HG03460 (cell line): ENCODE measurements at regions not wholly inside any gene's neighbourhood (a gene's known extent, or its start where the extent isn't known, plus 50 kb on each side); places are given as distances from the start of the nearest gene placed in this dataset.

Source experiments
- ATAC-seq: cut with Tn5 transposase; IDR thresholded peaks from one replicate; pipeline ENCODE4 v1.9.1; 2021; ENCODE audit not compliant: unreplicated experiment

DNA sequence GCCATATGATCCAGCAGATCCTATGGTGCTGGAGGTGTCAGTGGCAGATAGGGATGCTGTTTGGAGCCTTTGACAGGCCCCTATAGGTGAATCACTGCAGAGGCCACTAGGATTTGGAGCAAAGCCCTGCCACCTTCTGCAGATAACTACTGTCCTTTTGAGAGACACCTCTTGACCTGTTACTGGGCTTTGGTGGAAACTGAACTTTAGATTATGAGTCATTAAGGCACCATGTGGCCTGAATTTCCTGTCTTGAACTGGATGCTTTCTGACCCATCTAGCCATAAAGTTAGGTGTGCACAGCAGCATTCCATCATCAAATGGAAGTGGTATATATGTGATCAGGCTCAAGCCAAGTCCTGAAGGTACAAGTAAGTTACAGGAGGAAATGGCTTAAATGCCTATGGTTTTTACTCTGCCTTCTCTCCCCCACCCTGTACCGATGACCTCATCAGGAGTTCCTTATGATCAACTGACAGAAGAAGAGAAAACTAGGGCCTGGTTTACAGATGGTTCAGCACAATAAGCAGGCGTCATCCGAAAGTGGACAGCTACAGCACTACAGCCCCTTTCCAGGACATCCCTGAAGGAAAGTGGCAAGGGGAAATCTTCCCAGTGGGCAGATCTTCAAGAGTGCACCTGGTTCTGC, 565.6 kb upstream of the AGTR1 start:
- ATAC-seq: no peak

DNA sequence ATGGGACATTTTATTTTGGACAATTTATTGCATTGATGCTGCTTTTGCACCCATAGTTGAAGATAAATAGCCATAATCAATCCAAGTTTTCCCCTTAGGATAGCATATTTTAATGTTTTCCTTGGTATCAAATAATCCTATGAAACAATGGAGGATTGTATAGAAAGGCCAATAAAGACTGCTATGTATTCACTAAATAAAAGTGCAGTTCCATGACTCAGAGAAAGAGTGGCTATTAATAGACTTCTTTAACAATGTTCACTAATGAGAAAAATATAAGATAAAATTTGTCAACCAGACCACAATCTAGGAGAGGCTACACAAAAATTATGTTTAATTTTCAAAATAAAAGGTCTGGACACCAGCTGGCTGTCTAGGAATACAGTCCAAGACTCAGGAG, 560.9 kb upstream of the AGTR1 start:
- ATAC-seq: no peak

DNA sequence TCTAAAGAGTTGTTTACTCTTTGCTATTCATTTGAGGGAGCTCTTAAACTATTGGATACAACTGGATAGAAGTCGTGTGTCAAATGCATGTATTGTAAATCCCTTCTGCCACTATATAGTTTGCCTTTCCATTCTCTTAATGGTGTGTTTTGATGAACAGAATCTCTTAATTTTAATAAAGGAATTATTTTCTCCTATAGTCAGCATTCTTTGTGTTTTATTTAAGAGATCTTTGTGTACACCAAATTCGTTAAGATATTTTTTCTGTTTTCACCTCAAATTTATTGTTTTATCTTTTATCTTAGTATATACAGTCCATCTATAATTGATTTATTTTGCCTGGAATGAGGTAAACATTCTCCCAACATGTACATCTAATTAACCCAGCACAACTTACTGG, 551.5 kb upstream of the AGTR1 start:
- ATAC-seq: no peak

DNA sequence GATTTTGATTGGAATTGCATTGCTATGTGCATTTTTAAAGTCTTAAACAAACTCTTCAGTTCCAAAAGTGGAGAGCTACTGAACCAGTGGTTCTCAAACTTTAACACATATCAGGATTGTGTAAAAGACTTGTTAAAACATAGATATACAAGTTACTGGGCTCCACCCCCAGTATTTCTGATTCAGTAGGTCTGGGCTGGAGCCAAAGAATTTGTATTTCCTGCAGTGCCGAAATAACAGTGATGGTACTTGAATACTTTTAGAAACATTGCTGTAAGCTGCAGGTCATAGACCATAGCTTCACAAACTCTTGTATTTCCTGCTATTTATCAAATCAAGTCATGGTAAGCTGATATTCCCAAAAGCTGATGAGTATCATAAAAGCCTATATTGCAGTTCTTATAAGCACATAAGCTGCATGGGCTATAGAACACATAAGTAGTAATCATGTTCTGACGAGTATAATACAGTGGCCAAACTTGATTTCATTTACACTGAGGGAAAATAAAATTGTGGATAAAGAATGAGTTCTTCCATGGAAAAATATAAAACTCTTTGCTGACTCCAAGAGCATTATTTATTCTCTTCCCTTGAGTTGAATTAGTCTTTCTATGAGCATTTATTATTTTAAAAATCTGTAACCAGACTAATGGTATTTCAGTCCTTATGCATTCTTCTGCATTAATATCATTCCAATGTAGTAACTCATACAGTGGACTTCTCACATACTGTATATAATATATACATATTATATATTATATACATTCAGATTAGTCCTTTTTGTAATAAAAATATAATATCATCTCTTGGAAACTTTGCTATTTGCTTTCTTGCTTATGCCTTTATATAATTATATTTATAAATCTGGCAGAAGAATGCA, 550.5 kb upstream of the AGTR1 start:
- no peak for ATAC-seq

DNA sequence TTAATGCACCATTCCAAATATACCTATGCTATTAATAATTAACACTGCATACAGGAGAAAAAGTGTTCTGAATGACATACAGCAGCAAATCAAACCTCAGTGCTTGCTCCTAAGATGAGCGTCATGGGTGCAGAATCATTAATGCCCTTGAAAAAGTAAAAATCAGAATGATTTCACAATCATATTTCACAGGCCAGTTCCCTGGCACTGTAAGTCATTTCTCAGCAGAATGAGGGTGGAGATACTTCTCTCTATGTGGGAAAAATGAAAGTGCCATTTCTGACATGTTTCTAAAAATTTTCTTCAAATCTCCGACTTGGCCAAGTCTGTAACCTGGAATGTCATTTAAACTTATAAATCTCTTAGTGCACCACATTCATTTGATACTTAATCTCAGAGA, 549.8 kb upstream of the AGTR1 start:
- ATAC-seq: no peak

DNA sequence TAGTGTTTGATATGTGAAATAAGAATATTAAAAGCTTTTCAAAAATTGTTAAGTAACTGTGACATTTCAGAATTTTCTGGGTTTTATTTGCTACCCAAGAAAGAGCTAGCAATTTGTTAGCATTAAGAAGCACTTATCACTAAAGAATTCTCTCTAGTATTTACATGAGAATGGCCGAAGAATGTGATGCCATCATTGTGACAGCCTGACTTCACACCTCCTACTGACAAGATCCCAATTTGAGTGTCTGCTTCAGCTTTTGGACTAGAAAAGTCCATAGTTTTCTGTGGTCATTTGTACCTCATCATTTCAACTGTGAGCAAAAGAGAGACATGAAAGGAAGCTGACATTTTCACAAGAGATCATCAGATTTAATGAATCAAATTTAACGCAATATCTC, 548.1 kb upstream of the AGTR1 start:
- ATAC-seq: no peak

DNA sequence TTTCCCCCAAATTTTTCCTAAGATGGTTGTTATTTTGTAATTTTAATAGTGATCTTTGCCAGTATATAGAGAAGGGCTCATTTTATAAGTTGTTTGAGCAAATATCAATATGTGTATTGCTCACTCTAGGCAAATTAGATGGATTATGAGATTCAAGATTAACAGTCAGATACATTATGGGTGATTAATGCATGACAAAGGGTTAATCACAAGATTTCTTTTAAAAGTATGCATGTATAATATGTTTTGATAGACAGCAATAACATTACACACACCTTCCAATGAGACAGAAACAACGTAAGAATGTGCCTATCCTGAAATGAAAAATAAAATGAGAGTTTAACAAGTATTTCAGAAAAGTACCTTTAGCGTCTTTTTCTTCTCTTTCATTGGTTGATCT, 547.6 kb upstream of the AGTR1 start:
- no peak for ATAC-seq

DNA sequence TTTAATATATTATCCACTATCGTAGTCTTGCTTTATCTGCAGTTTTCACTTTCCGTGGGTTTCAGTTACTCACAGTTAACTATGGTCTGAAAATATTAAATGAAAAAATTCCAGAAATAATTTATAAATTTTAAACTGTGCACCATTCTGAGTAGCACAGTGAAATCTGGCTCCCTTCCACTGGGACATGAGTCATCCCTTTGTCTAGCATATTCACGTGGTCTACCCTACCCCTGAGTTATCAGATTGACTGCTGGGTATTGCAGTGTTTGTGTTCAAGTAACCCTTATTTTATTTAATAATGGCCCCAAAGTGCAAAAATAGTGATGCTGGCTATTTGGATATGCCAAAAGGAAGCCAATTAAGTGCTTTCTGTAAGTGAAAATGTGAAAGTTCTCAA, 539.5 kb upstream of the AGTR1 start:
- no peak for ATAC-seq

DNA sequence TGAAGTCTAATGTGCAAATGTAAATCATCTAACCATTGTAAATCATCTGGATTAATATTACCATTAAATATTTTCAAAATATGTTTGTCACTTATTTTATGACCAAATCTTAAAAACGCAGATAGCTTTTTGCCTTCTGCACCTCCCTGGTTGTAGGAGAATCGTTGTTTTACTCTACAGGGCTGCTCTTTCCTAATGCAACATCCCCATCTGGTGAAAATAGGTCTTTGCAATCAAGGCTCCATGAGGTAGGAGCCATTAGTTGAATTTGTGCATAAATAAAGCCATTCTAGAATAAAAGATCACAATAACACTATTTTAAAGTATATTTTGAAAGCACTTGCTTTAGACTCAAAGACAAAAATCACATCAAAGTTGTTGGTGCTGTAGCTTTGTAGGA, 535.6 kb upstream of the AGTR1 start:
- ATAC-seq: no peak

DNA sequence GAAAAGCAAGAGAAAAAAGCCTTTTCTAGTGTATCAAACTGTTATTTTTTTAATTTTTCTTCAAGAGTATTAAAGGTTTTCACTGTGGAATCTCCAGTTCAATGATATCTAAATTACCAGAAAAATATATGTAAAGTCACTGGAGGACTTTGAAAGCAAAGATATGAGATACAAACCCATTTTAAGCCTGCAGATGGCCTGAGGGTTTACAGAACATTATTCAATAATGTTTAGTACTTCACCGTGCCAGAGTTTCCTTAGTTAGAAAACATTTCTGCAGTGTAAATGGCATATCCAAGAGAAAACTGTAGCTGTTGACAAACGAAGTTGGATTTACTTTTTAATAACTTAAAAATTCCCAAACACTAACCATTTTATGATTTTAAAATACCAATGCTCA, 529.4 kb upstream of the AGTR1 start:
- ATAC-seq: no peak

DNA sequence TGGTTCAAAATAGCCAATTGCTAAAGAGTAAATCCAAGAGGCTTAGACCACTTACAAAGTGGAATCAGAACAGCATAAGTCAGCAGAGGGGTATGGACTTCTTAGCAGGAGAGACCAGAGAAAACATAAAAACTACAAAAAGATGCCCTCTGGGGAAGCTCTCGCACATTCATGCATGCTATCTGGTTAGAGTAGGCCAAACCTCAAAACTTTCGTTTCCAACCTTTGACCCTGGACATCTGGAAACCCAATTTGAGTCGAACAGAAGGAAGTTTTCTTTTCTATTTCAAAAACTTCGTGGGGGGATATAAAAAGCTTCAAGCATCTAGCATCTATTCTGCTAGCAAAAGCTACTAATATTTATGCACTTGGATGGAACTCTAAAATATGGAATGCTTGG, 523.9 kb upstream of the AGTR1 start:
- no peak for ATAC-seq

DNA sequence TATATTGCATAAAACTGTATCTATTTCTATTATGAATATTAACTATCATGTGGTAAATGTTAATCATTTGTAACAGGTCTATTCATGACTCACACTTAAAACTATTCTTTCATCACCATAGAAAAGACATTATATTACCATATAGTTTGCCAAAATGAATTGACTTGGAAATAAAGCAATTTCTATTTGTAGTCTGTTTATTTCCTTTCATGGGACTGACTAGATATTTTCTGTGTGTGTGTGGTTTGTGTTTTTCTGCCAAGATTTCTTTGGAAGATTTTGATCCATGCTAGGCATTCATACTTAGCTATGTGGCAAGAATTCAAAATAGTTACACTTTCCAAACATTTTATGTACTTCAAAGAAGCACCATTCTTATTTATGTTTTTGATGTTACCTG, 522.5 kb upstream of the AGTR1 start:
- no peak for ATAC-seq

DNA sequence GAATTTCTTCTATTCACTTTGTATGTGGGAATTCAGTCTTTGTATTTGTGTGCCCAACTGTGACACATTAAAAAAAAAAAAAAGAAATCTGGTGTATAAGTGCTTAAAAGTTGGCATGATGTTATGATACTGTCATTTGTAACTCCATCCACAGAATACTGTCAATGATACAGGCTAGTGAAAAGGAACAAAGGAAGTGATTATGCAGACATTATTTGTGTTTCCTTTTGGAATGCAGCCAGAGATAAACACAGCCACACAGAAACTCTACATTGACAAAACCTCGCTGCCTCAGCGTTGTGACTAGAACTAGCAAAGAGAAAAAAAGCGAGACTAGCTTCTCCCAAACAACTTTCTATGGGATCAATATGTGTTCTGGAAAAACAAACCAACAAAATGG, 519.2 kb upstream of the AGTR1 start:
- ATAC-seq: no peak

DNA sequence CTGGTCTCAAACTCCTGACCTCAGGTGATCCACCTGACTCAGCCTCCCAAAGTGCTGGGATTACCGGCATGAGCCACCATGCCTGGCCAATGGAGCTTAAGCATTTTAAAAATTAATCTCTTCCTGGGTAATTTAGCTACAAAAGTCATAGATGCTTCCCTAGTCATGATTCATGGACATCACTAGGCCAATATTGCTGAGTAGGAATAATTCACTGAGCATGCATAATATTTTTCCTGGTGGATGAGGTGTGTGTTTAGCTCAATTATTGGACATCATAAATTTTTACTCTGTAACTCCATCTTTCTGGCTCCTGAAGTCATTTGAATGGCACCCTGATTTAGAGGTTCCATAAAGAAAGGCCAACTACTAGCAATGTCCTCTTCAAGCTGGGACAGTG, 512.9 kb upstream of the AGTR1 start:
- no peak for ATAC-seq

DNA sequence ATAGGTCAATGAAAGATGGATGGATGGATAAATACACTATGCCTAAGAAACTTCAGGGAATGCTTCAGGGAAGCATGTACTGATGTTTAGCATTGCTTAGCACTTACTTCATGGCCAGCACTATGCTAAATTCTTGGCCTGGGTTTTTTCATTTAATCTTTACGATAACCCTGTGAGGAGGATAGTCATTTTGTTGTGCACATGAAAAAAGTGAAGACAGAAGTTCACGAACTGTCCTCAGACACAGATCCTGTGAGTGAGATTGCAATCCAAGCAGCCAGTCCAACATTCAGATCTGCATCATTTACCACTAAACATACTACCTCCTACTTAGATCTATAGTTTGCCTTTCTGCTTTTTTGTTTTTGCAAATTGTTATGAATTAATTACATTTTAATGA, 510.8 kb upstream of the AGTR1 start:
- no peak for ATAC-seq

DNA sequence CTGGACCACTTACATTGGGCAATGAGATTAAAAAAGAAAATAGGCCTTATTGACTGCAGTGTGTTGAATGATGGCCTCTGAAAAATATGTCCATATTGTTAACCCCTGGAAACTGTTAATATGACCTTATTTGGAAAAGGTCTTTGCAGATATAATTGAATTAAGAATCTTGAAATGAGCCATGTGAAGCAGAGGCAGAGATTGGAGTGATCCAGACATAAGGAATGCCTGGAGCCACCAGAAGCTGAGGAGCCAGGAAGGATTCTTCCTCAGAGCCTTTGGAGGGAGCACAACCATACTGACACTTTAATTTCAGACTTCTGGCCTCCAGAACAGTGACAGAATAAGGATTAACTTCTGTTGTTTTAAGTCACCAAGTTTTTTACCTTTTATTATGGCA, 510.4 kb upstream of the AGTR1 start:
- no peak for ATAC-seq

DNA sequence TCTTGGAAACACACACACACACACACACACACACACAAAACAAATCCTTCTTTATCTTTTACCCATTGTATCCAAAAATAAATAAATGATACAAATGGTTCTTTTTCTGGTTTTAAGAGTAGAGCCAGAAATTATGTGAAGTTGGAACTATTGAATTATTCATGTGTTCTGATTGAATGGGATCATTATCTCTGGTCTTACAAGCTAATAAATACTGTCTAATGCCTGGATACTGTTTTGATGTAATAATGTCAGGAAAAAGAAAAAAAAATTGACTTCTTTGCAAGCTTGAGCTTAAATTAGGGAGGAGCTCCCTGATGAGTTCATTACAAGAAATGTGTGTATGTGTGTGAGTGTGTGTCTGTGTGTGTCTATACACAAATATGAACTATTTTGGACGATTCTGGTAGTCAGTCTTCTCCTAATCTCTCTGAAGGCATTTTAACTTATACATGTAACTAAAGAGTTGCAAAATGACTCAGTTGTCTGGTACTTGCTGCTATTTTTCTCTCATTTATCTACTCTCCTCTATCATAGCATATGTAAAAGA, 507.2 kb upstream of the AGTR1 start:
- ATAC-seq: no peak

DNA sequence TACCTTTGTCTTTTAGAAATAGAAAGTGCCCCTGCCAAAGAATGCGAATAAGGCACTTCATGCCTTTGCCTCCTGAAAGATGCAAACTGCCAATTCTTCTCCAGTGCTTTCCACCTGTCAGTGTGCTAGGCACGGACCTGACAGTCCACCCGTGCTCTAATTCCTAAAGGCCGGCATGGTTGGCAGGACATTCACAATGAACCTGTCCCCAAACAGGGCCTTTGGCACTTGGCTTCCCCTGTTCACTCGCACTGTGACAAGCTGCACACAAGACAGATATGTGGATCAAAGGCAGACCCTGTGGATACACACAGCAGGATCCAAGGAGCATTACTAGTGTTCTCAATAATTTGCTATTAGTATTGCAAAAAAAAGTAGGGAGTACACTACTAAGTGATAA, 505.7 kb upstream of the AGTR1 start:
- ATAC-seq: no peak

DNA sequence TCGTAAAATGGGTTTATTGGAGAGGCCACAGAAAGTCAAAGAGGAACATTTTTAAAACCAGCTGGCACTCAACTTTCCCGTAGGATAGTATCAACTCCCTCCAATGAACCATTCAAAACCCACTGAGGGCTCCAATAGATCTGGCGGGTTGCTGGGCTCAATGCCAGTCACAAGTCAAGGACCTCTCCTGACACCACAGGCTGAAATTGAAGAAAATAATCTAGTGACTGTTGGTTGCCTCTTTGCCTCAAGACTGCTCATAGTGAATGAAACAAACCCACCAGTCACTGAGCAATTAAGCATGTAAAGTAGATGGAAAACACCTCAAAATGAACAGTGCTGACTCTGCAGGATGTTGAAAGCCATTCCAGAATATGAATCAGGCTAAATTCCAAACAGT, 500.6 kb upstream of the AGTR1 start:
- ATAC-seq: no peak

DNA sequence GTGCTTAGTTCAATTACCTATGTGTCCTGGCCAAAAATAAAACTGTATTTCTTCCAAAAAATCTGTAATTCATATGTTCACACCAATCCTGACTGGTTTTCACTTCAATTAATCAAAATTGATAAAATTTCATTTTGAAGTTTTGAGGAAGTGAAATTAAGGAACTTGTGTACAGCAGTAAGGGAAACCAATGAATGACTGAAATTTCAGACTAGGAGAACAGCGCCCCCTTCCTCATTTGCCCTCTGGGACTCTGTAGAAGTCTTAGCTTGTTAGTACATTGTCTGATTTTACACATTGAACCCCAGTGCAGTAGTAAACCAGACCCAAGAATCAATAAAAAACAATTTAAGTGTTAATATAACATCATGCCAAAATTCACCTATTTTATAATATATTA, 495.3 kb upstream of the AGTR1 start:
- no peak for ATAC-seq

DNA sequence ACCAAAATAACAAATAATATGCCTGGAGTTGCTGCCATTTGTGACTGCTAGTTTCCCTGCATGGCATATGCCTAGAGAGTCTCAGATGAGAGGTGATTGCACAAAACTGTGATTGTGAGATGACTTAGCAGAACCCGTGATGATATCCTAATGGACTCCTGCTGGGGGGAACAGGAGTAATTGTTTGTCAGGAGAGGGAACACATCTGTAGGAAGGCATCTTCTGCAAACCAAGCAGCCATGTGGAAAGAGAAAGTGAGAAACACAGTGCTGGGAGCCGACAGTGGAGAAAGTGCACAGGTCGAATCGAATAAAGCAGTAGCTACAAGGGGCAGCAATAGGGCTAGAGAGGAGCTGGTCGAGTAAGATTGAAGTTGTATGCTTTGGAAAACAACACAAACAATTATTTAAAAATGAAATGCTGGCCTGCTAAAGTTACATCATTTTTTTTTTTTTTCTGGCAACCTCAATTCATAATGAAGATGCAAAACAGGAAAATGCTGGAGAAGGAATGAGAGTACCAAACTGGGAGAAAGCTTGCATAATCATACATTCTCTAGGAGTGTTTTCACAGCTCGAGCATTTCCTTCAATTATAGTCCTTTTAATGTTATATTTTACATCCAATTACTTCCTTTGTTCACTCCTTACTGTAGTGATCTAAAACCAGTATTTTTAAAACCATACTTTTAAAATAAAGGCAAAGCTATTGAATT, 494.2 kb upstream of the AGTR1 start:
- no peak for ATAC-seq

DNA sequence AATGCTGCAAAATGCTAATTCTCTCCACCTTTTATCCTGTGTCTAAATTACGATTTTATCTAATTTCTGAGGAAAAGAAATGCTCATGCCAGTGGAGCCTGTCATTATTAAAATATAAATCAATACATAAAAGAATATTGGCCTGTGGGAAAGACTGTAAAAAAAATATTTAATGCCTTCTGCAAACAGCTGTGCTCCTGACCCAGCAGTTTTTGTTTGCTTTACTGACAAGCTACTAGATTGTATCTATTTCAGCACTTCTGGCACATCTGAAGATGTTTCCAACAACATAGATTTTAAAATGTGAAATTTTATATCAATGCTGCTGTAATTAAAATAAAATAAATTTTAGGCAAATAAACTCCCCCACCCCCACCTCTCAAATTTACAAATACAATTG, 493.6 kb upstream of the AGTR1 start:
- ATAC-seq: no peak
